ENCODE measurements at regions not wholly inside any gene's neighbourhood (a gene's known extent, or its start where the extent isn't known, plus 50 kb on each side); places are given as distances from the start of the nearest gene placed in this dataset.

GRCh38 chr14:43449291-43449690 lies 1057.8 kb downstream of the FSCB start:
- H3K27ac ChIP-seq (ENCODE audit: low read depth, low read length) = no peak overlapping the region
- no peak for TF ChIP-seq CTCF (IDR thresholded peaks at IDR 0.05; ENCODE audit: low read depth, low read length)
- DNase-seq (ENCODE audit: low read depth, low spot score) = no peak
- CTCF ChIA-PET = interaction anchor here (1.0 kb wide), 1 partner anchor 180 kb away, joined by 3 read pairs; no protein-coding TSS in a partner anchor
- H3K4me3 ChIP-seq (ENCODE audit: low read depth, low read length) = no peak overlapping the region
- H3K27me3 ChIP-seq (ENCODE audit: control insufficient read depth, insufficient read depth, low read length) = no peaks in the 10 kb centered on the region
- POLR2A ChIA-PET = no interaction called here
- no peaks in the 10 kb centered on the region for H3K9me3 ChIP-seq (ENCODE audit: control insufficient read depth, insufficient read depth, low read length)

- ChIA-PET POLR2A (no interaction called here), CTCF (no interaction called here)
- Histone ChIP-seq H3K27me3 (ENCODE audit: control insufficient read depth, insufficient read depth, low read length) (no peaks in the 10 kb centered on the region), H3K4me3 (ENCODE audit: low read depth, low read length) (no peak overlapping the region), H3K27ac (ENCODE audit: low read depth, low read length) (no peak overlapping the region), H3K9me3 (ENCODE audit: control insufficient read depth, insufficient read depth, low read length) (no peaks in the 10 kb centered on the region)
- TF ChIP-seq CTCF (IDR thresholded peaks at IDR 0.05; ENCODE audit: low read depth, low read length) = no peak
- no peak for DNase-seq (ENCODE audit: low read depth, low spot score)
Observed at GRCh38 chr14:43438056-43438455, 1069.0 kb downstream of the FSCB start.

- ChIA-PET CTCF (no interaction called here), POLR2A (no interaction called here)
- Histone ChIP-seq H3K9me3 (ENCODE audit: control insufficient read depth, insufficient read depth, low read length) (no peaks in the 10 kb centered on the region), H3K27me3 (ENCODE audit: control insufficient read depth, insufficient read depth, low read length) (no peaks in the 10 kb centered on the region), H3K4me3 (ENCODE audit: low read depth, low read length) (no peak overlapping the region), H3K27ac (ENCODE audit: low read depth, low read length) (no peak overlapping the region)
- TF ChIP-seq CTCF (IDR thresholded peaks at IDR 0.05; ENCODE audit: low read depth, low read length) = no peak
- no peak for DNase-seq (ENCODE audit: low read depth, low spot score)
Observed at GRCh38 chr14:43418324-43418723, 1088.8 kb downstream of the FSCB start.

- TF ChIP-seq CTCF (IDR thresholded peaks at IDR 0.05; ENCODE audit: low read depth, low read length) = no peak
- Histone ChIP-seq H3K4me3 (ENCODE audit: low read depth, low read length) (no peak overlapping the region), H3K9me3 (ENCODE audit: control insufficient read depth, insufficient read depth, low read length) (no peaks in the 10 kb centered on the region), H3K27ac (ENCODE audit: low read depth, low read length) (no peak overlapping the region), H3K27me3 (ENCODE audit: control insufficient read depth, insufficient read depth, low read length) (no peaks in the 10 kb centered on the region)
- CTCF ChIA-PET = no interaction called here
- DNase-seq (ENCODE audit: low read depth, low spot score) = no peak
- POLR2A ChIA-PET = no interaction called here
Observed at GRCh38 chr14:43413084-43413483, 1094.0 kb downstream of the FSCB start.

- CTCF ChIA-PET = no interaction called here
- POLR2A ChIA-PET = no interaction called here
- H3K27me3 ChIP-seq (ENCODE audit: control insufficient read depth, insufficient read depth, low read length) = no peaks in the 10 kb centered on the region
- no peak for DNase-seq (ENCODE audit: low read depth, low spot score)
- no peaks in the 10 kb centered on the region for H3K9me3 ChIP-seq (ENCODE audit: control insufficient read depth, insufficient read depth, low read length)
- no peak for TF ChIP-seq CTCF (IDR thresholded peaks at IDR 0.05; ENCODE audit: low read depth, low read length)
- no peak overlapping the region for H3K4me3 ChIP-seq (ENCODE audit: low read depth, low read length)
- H3K27ac ChIP-seq (ENCODE audit: low read depth, low read length) = no peak overlapping the region
Observed at GRCh38 chr14:43411841-43412240, 1095.2 kb downstream of the FSCB start.

Measured in AG04450 (cell line).